ENCODE measurements at regions not wholly inside any gene's neighbourhood (a gene's known extent, or its start where the extent isn't known, plus 50 kb on each side); places are given as distances from the start of the nearest gene placed in this dataset.

- TF ChIP-seq, protein P1, sequence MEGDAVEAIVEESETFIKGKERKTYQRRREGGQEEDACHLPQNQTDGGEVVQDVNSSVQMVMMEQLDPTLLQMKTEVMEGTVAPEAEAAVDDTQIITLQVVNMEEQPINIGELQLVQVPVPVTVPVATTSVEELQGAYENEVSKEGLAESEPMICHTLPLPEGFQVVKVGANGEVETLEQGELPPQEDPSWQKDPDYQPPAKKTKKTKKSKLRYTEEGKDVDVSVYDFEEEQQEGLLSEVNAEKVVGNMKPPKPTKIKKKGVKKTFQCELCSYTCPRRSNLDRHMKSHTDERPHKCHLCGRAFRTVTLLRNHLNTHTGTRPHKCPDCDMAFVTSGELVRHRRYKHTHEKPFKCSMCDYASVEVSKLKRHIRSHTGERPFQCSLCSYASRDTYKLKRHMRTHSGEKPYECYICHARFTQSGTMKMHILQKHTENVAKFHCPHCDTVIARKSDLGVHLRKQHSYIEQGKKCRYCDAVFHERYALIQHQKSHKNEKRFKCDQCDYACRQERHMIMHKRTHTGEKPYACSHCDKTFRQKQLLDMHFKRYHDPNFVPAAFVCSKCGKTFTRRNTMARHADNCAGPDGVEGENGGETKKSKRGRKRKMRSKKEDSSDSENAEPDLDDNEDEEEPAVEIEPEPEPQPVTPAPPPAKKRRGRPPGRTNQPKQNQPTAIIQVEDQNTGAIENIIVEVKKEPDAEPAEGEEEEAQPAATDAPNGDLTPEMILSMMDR (IDR thresholded peaks at IDR 0.05 in 4 of 5, conservative IDR thresholded peaks at IDR 0.05 in 1 of 5): no peak
- TF ChIP-seq POLR2A (IDR thresholded peaks at IDR 0.05): no peak
Measured at GRCh38 chr1:83807821-83808220, 191.1 kb downstream of the TTLL7 start.

All from gastrocnemius medialis (tissue), 4 donors.